Activated CD8-positive, alpha-beta T cell treated with anti-CD3 and anti-CD28 coated beads for 36 hours (primary cell): ENCODE measurements at regions not wholly inside any gene's neighbourhood (a gene's known extent, or its start where the extent isn't known, plus 50 kb on each side); places are given as distances from the start of the nearest gene placed in this dataset.

ENCODE experiments used
- ATAC-seq: fragments of 200-7000 bp; cut with Tn5 transposase; one replicate; pipeline ENCODE4 v1.10.0; 2021; ENCODE audit warnings: mild to moderate bottlenecking, moderate library complexity
- CTCF ChIA-PET: fragments of 350-600 bp; sonication (Branson Sonifier 250); formaldehyde crosslinking; loops from one replicate; lab custom pipeline; 2021; ENCODE audit warnings: antibody characterized with exemption; lab: Charles Lee
- POLR2A ChIA-PET: fragments of 350-600 bp; sonication (Branson Sonifier 250); formaldehyde crosslinking; loops from one replicate; lab custom pipeline; 2021; ENCODE audit warnings: antibody characterized with exemption; lab: Charles Lee
- DNase-seq: peaks from one replicate; pipeline ENCODE4 v3.0.0-alpha.2; 2020
- H3K27ac Mint-ChIP-seq: one replicate; pipeline ENCODE4 v1.8.0; 2021; ENCODE audit warnings: mild to moderate bottlenecking, mixed read lengths
- H3K27me3 Mint-ChIP-seq: one replicate; pipeline ENCODE4 v1.8.0; 2021; ENCODE audit warnings: mixed read lengths
- H3K36me3 Mint-ChIP-seq: one replicate; pipeline ENCODE4 v1.8.0; 2021; ENCODE audit warnings: low read depth, mixed read lengths
- H3K4me1 Mint-ChIP-seq: one replicate; pipeline ENCODE4 v1.8.0; 2021; ENCODE audit warnings: low read depth, mixed read lengths
- H3K4me3 Mint-ChIP-seq: one replicate; pipeline ENCODE4 v1.8.0; 2021; ENCODE audit warnings: mild to moderate bottlenecking, moderate library complexity, mixed read lengths
- H3K9me3 Mint-ChIP-seq: one replicate; pipeline ENCODE4 v1.8.0; 2021; ENCODE audit warnings: mixed read lengths
- intact Hi-C: fragments of 100-400 bp; cut with micrococcal nuclease; formaldehyde crosslinking; loops from one replicate; pipeline ENCODE4 v1.10.0; 2022
- TF ChIP-seq, protein P1 (sequence below): fragments of 200-600 bp; IDR thresholded peaks from one replicate; pipeline ENCODE4 v1.8.0; 2022; ENCODE audit warnings: antibody characterized with exemption, mild to moderate bottlenecking

DNA sequence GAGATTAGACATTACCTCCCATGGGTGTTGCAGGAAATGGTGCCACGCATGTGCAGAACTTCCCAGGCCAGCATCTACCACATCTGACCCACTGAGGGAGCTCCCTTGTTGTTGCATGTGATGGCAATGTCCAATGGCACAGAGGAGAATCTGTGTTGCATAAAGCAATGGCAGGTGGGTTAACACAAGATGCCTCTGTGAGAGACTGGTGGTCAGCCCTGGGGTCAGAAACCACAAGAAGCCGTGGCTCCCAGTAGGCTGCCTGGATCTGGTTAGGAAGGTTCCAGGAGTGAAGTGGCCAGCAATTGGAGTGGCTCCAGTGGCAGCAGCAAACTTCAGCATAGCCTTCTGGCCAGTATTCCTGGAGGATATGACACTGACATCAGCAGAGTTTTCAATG, 65.9 kb upstream of the HMGA2 start:
- Mint-ChIP-seq H3K4me1 (peaks cover 15% of the 10 kb centered on the region), H3K9me3 (no peaks in the 10 kb centered on the region), H3K36me3 (no peaks in the 10 kb centered on the region), H3K27ac (no peak overlapping the region), H3K27me3 (peaks cover 22% of the 10 kb centered on the region), H3K4me3 (no peak overlapping the region)
- POLR2A ChIA-PET = no interaction called here
- CTCF ChIA-PET = interaction anchor here (1.2 kb wide), 1 partner anchor 13 kb away, joined by 4 read pairs; no protein-coding TSS in a partner anchor
- TF ChIP-seq, protein P1, sequence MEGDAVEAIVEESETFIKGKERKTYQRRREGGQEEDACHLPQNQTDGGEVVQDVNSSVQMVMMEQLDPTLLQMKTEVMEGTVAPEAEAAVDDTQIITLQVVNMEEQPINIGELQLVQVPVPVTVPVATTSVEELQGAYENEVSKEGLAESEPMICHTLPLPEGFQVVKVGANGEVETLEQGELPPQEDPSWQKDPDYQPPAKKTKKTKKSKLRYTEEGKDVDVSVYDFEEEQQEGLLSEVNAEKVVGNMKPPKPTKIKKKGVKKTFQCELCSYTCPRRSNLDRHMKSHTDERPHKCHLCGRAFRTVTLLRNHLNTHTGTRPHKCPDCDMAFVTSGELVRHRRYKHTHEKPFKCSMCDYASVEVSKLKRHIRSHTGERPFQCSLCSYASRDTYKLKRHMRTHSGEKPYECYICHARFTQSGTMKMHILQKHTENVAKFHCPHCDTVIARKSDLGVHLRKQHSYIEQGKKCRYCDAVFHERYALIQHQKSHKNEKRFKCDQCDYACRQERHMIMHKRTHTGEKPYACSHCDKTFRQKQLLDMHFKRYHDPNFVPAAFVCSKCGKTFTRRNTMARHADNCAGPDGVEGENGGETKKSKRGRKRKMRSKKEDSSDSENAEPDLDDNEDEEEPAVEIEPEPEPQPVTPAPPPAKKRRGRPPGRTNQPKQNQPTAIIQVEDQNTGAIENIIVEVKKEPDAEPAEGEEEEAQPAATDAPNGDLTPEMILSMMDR = no peak
- no peak for ATAC-seq
- intact Hi-C loops = no loop called here
- no peak for DNase-seq

DNA sequence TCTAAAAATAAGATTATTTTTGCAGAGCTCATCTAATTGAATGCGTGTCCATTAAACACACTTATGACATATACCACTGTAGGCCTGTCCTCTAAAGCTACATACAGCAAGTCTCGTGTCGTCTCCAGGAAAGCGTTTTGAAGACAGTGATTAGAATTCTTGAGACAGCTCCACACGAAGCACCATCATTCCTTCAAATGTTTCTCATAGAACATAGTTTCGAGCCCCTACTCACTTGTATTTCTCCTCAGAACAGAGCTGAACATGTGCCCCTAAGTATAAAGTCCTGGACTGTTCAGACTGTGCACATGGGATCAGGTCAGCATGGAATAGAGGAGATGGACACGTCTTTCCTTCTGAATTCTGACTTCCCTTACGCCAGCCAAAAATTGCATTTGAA, 64.5 kb upstream of the HMGA2 start:
- no peaks in the 10 kb centered on the region for H3K36me3 Mint-ChIP-seq
- TF ChIP-seq, protein P1 = no peak
- ChIA-PET POLR2A (no interaction called here), CTCF (interaction anchor here (1.2 kb wide), 1 partner anchor 12 kb away, joined by 4 read pairs; no protein-coding TSS in a partner anchor)
- intact Hi-C loops = no loop called here
- no peak overlapping the region for H3K27ac Mint-ChIP-seq
- DNase-seq = no peak
- peaks cover 19% of the 10 kb centered on the region for H3K27me3 Mint-ChIP-seq
- no peak for ATAC-seq
- H3K9me3 Mint-ChIP-seq = no peaks in the 10 kb centered on the region
- H3K4me1 Mint-ChIP-seq = peaks cover 15% of the 10 kb centered on the region
- no peak overlapping the region for H3K4me3 Mint-ChIP-seq

DNA sequence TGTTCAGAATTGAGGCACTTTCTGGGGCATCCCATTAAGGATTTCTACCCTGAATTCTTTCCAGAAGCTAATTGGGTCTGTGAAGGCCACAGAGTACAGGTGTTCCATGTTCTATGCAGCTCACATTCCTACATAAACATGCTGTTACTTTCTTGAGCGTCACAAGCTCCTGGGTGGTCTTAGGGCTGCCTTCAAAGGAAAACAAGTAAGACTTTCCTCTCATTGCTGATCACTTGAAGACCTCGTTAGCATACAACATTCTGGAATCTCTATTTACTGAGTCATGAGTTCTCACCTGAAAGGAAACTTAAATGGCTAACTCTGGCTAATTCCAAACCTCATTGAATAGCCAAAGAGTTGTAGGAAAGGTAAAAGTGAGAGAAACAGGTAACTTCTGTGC, 63.0 kb upstream of the HMGA2 start:
- TF ChIP-seq, protein P1 = no peak
- DNase-seq (no peak), ATAC-seq (no peak)
- ChIA-PET CTCF (no interaction called here), POLR2A (no interaction called here)
- no peak overlapping the region for H3K4me3 Mint-ChIP-seq
- H3K4me1 Mint-ChIP-seq = peaks cover 15% of the 10 kb centered on the region
- no peak overlapping the region for H3K27ac Mint-ChIP-seq
- H3K36me3 Mint-ChIP-seq = no peaks in the 10 kb centered on the region
- intact Hi-C loops = no loop called here
- peaks cover 6% of the 10 kb centered on the region for H3K27me3 Mint-ChIP-seq
- no peaks in the 10 kb centered on the region for H3K9me3 Mint-ChIP-seq

DNA sequence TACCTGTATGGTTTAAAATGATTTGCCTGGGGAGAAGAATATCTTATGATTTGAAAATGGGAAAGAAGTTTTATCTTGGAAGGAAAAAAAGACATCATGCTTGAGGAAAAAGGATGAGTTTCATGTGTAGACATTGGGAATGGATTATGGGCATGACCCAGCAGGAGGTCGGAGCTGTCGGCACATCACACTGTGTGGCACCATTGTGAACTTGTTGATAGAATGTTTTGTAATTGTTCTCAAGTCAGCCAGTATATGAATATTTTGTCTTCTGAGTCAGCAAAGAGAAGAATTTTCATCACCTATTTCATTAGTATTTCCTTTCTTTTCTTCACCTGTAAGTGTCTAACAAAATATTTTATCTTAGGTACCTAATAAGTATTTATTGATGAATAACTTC, 60.0 kb upstream of the HMGA2 start:
- Mint-ChIP-seq H3K9me3 (no peaks in the 10 kb centered on the region), H3K27ac (no peak overlapping the region), H3K27me3 (peaks cover 9% of the 10 kb centered on the region), H3K36me3 (no peaks in the 10 kb centered on the region), H3K4me1 (no peaks in the 10 kb centered on the region), H3K4me3 (no peak overlapping the region)
- intact Hi-C loops = no loop called here
- ATAC-seq (no peak), DNase-seq (no peak)
- POLR2A ChIA-PET = no interaction called here
- TF ChIP-seq, protein P1 = no peak
- CTCF ChIA-PET = no interaction called here

DNA sequence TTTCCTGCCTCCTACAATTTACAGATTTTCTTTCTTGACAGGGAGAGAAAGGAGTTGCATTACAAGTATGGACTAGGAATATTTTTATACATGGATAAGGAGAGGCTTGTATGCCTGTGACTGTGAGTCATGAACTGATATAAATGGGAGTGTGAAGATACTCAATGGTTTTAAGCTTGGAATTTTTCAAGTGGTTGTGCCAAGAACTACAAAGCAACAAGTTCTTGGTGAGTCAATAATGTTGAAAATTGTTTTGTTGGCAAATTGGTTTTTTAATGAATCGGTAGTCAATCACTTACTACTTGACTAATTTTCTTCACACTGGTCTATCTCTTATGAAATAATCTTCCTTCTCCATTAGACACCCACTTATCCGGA, 58.9 kb upstream of the HMGA2 start:
- ATAC-seq = no peak
- no peak overlapping the region for H3K27ac Mint-ChIP-seq
- H3K4me1 Mint-ChIP-seq = no peaks in the 10 kb centered on the region

More for the DNA sequence above, 58.9 kb upstream of the HMGA2 start:
- no peaks in the 10 kb centered on the region for H3K9me3 Mint-ChIP-seq
- DNase-seq = no peak
- ChIA-PET POLR2A (no interaction called here), CTCF (no interaction called here)
- intact Hi-C loops = no loop called here
- H3K36me3 Mint-ChIP-seq = no peaks in the 10 kb centered on the region
- H3K4me3 Mint-ChIP-seq = no peak overlapping the region
- peaks cover 10% of the 10 kb centered on the region for H3K27me3 Mint-ChIP-seq
- TF ChIP-seq, protein P1 = no peak
